K562 (cell line): ENCODE measurements at regions not wholly inside any gene's neighbourhood (a gene's known extent, or its start where the extent isn't known, plus 50 kb on each side); places are given as distances from the start of the nearest gene placed in this dataset.

Experiments used
- CREB1 ChIP-seq, 2 experiments: sonication (generic) in 1 of 2; formaldehyde crosslinking in 1 of 2; IDR thresholded peaks; 2 replicates each; pipeline versions ENCODE4 v1.6.1 to v1.8.0; 2012 to 2022; ENCODE audit warnings: inconsistent platforms in 1 of 2, mild to moderate bottlenecking in 1 of 2, missing genetic modification reagents in 1 of 2, moderate library complexity in 1 of 2
- EP300 ChIP-seq: IDR thresholded peaks from 2 replicates; pipeline ENCODE4 v1.6.1; 2012; ENCODE audit warnings: low read length, improper control_type of control experiment
- GTF2B ChIP-seq: IDR thresholded peaks from 2 replicates; pipeline ENCODE4 v1.6.1; 2011; ENCODE audit not compliant: insufficient read length; ENCODE audit errors: extremely low read depth
- MAFF ChIP-seq: IDR thresholded peaks from 2 replicates; pipeline ENCODE4 v1.6.1; 2012; ENCODE audit warnings: low read length, improper control_type of control experiment
- MED1 ChIP-seq: sonication (generic); formaldehyde crosslinking; IDR thresholded peaks from 2 replicates; pipeline ENCODE4 v1.8.1; 2023; ENCODE audit warnings: missing genetic modification reagents, borderline replicate concordance
- REST ChIP-seq, 2 experiments: fragments of 450-650 bp; formaldehyde crosslinking in 1 of 2; IDR thresholded peaks; 2 replicates each; pipeline versions ENCODE4 v1.4.0 to v1.6.1; 2014 to 2020; ENCODE audit warnings: mild to moderate bottlenecking in 2 of 2, borderline replicate concordance in 1 of 2, low read depth in 1 of 2
- TF ChIP-seq, protein P1 (sequence below): sonication (generic); formaldehyde crosslinking; IDR thresholded peaks from 2 replicates; pipeline ENCODE4 v1.8.1; 2023; ENCODE audit warnings: mild to moderate bottlenecking, missing genetic modification reagents
- TF ChIP-seq, protein P2 (sequence below): sonication (generic); formaldehyde crosslinking; IDR thresholded peaks from 2 replicates; pipeline ENCODE4 v1.5.0; 2020; ENCODE audit warnings: missing genetic modification reagents

- no peak for TF ChIP-seq MED1
- no peak for TF ChIP-seq MAFF
- TF ChIP-seq, protein P1, sequence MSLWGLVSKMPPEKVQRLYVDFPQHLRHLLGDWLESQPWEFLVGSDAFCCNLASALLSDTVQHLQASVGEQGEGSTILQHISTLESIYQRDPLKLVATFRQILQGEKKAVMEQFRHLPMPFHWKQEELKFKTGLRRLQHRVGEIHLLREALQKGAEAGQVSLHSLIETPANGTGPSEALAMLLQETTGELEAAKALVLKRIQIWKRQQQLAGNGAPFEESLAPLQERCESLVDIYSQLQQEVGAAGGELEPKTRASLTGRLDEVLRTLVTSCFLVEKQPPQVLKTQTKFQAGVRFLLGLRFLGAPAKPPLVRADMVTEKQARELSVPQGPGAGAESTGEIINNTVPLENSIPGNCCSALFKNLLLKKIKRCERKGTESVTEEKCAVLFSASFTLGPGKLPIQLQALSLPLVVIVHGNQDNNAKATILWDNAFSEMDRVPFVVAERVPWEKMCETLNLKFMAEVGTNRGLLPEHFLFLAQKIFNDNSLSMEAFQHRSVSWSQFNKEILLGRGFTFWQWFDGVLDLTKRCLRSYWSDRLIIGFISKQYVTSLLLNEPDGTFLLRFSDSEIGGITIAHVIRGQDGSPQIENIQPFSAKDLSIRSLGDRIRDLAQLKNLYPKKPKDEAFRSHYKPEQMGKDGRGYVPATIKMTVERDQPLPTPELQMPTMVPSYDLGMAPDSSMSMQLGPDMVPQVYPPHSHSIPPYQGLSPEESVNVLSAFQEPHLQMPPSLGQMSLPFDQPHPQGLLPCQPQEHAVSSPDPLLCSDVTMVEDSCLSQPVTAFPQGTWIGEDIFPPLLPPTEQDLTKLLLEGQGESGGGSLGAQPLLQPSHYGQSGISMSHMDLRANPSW (CRISPR knock-in tag): no peak
- no peak for TF ChIP-seq REST (IDR thresholded peaks at IDR 0.05; ENCODE audit: borderline replicate concordance)
- no peak for TF ChIP-seq REST (CRISPR knock-in tag; IDR thresholded peaks at IDR 0.05; ENCODE audit: low read depth)
- no peak for TF ChIP-seq EP300
- no peak for TF ChIP-seq GTF2B
- no peak for TF ChIP-seq CREB1 (IDR thresholded peaks at IDR 0.05)
- TF ChIP-seq CREB1 (CRISPR knock-in tag; IDR thresholded peaks at IDR 0.05): no peak
- TF ChIP-seq, protein P2, sequence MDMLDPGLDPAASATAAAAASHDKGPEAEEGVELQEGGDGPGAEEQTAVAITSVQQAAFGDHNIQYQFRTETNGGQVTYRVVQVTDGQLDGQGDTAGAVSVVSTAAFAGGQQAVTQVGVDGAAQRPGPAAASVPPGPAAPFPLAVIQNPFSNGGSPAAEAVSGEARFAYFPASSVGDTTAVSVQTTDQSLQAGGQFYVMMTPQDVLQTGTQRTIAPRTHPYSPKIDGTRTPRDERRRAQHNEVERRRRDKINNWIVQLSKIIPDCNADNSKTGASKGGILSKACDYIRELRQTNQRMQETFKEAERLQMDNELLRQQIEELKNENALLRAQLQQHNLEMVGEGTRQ (CRISPR knock-in tag): no peak
These were observed 152.8 kb downstream of the BCL11A start for GRCh38 chr2:60400462-60401246.
